HFFc6 (cell line): ENCODE measurements at regions not wholly inside any gene's neighbourhood (a gene's known extent, or its start where the extent isn't known, plus 50 kb on each side); places are given as distances from the start of the nearest gene placed in this dataset.

Experiments used
- DNase-seq: peaks from one replicate; pipeline ENCODE4 v3.0.0-alpha.2; 2018
- H3K27ac Mint-ChIP-seq: 2 replicates; pipeline ENCODE4 v1.8.0; 2020; ENCODE audit warnings: mild to moderate bottlenecking, mixed read lengths
- H3K27me3 Mint-ChIP-seq: 2 replicates; pipeline ENCODE4 v1.8.0; 2021; ENCODE audit warnings: mild to moderate bottlenecking, moderate library complexity, mixed read lengths; ENCODE audit not compliant: insufficient read depth
- H3K36me3 Mint-ChIP-seq: 2 replicates; pipeline ENCODE4 v1.8.0; 2021; ENCODE audit warnings: low read depth, mixed read lengths
- H3K4me1 Mint-ChIP-seq: 2 replicates; pipeline ENCODE4 v1.8.0; 2020; ENCODE audit warnings: low read depth, mixed read lengths
- H3K4me3 Mint-ChIP-seq: 2 replicates; pipeline ENCODE4 v1.8.0; 2020; ENCODE audit warnings: mild to moderate bottlenecking, moderate library complexity, mixed read lengths
- H3K9me3 Mint-ChIP-seq: 2 replicates; pipeline ENCODE4 v1.8.0; 2020; ENCODE audit warnings: mild to moderate bottlenecking, mixed read lengths
- CTCF ChIP-seq: fragments of 200-600 bp; sonication (generic); IDR thresholded peaks from 2 replicates; pipeline ENCODE4 v1.5.0; 2021; ENCODE audit warnings: antibody characterized with exemption, mild to moderate bottlenecking

DNA sequence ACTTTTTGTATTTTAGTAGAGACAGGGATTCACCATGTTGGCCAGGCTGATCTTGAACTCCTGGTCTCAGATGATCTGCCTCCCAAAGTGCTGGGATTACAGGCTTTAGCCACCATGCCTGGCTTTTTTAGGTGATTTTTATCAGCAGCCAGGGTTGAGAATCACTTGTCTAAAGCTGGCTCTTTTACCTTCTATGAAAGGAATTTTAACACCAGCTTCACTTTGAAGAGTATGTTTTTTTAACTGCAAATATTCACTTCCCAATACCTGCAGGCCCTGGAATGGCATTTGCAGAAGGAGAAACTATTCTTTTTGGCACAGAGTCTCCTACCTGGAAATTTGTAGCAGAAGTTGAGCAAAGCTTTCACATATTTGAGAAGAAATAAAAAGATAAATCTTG is 63.6 kb upstream of the NAA20 start:
- Mint-ChIP-seq H3K4me1 (no peaks in the 10 kb centered on the region), H3K27ac (no peak overlapping the region), H3K36me3 (peaks cover 6% of the 10 kb centered on the region; the same call in 1 of the 2 replicates), H3K4me3 (no peak overlapping the region), H3K9me3 (no peaks in the 10 kb centered on the region), H3K27me3 (peaks cover 2% of the 10 kb centered on the region)
- DNase-seq = no peak
- no peak for TF ChIP-seq CTCF

- Mint-ChIP-seq H3K4me3 (no peak overlapping the region), H3K9me3 (no peaks in the 10 kb centered on the region), H3K36me3 (peaks cover 18% of the 10 kb centered on the region), H3K27me3 (no peaks in the 10 kb centered on the region; the same call in 1 of the 2 replicates), H3K4me1 (no peaks in the 10 kb centered on the region), H3K27ac (no peak overlapping the region)
- no peak for TF ChIP-seq CTCF
- no peak for DNase-seq
Measured at GRCh38 chr20:19956976-19957375, 60.2 kb upstream of the NAA20 start.

- Mint-ChIP-seq H3K9me3 (no peaks in the 10 kb centered on the region), H3K36me3 (peaks cover 18% of the 10 kb centered on the region), H3K27ac (no peak overlapping the region), H3K27me3 (no peaks in the 10 kb centered on the region; the same call in 1 of the 2 replicates), H3K4me3 (no peak overlapping the region), H3K4me1 (no peaks in the 10 kb centered on the region)
- no peak for TF ChIP-seq CTCF
- no peak for DNase-seq
Measured at GRCh38 chr20:19958219-19958618, 58.9 kb upstream of the NAA20 start.

DNA sequence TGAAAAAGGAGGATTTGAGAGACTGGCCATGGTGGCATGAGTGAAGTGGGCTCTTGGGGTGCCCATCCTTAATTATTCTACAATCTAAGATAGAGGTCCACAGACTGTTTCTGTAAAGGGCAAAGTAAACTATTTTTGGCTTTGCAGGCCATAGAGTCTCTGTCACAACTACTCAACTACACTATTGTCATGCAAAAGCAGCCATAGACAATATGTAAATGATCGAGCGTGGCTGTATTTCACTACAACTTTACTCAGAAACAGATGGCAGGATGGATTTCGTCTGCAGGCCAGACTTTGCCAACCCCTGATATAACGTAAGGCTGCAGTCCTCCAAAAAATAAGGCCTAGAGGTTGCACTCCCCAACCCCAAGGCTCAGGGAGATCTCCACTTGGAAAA is 58.2 kb upstream of the NAA20 start:
- H3K27ac Mint-ChIP-seq = no peak overlapping the region
- TF ChIP-seq CTCF = no peak
- no peak overlapping the region for H3K4me3 Mint-ChIP-seq
- peaks cover 2% of the 10 kb centered on the region for H3K4me1 Mint-ChIP-seq
- H3K36me3 Mint-ChIP-seq = peaks cover 18% of the 10 kb centered on the region
- no peaks in the 10 kb centered on the region; the same call in 1 of the 2 replicates for H3K27me3 Mint-ChIP-seq
- H3K9me3 Mint-ChIP-seq = no peaks in the 10 kb centered on the region
- DNase-seq = no peak

DNA sequence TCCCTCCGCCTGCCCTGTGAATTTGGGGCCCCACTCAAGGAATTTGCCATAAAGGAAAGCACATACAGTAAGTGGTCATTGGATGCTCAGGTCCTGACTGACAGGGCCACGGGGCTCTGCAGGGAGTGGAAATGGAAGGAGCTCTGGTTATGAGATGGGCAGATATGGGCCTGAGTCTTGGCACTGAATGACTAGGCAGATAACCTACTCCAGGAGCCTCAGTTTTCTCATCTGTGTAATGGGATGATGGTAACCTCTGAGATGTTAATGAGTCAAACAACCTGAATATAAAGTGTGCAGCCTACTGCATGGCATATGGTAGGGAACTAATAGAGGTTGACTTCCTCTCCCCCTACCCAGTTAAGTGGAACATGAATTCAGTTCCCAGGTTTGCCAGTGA is 56.4 kb upstream of the NAA20 start:
- DNase-seq = no peak
- no peaks in the 10 kb centered on the region for H3K9me3 Mint-ChIP-seq
- no peak overlapping the region for H3K4me3 Mint-ChIP-seq
- TF ChIP-seq CTCF = no peak
- peaks cover 11% of the 10 kb centered on the region for H3K36me3 Mint-ChIP-seq
- H3K4me1 Mint-ChIP-seq = peaks cover 17% of the 10 kb centered on the region
- no peak overlapping the region for H3K27ac Mint-ChIP-seq
- no peaks in the 10 kb centered on the region; the same call in 1 of the 2 replicates for H3K27me3 Mint-ChIP-seq

DNA sequence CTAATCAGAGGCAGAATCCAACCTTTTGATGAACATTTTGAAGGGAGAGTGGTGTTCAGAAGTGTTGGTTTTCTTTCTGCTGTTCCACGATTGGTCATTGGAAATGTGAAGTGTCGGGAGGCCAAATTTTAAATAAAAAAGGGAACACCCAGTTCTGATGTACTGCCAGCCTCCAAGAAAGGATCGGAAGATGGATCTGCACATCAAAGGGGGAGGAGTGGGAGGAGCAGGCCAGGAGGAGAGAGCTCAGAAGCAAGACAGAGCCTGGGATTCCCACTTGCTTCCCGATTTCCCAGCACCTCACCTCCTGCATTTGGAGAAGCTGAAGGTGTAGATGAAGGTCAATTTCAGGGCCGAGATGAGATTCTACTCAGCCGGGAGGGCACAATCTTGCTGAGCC is 55.9 kb upstream of the NAA20 start:
- Mint-ChIP-seq H3K27ac (no peak overlapping the region), H3K9me3 (no peaks in the 10 kb centered on the region), H3K27me3 (no peaks in the 10 kb centered on the region; the same call in 1 of the 2 replicates)

More for the DNA sequence above, 55.9 kb upstream of the NAA20 start:
- TF ChIP-seq CTCF = no peak
- no peak for DNase-seq
- H3K36me3 Mint-ChIP-seq = peaks cover 11% of the 10 kb centered on the region
- no peak overlapping the region for H3K4me3 Mint-ChIP-seq
- H3K4me1 Mint-ChIP-seq = peaks cover 17% of the 10 kb centered on the region
